Myocyte (in vitro differentiated cells): ENCODE measurements at regions not wholly inside any gene's neighbourhood (a gene's known extent, or its start where the extent isn't known, plus 50 kb on each side); places are given as distances from the start of the nearest gene placed in this dataset.
"Not testable (repeated sequence)": the region's sequence is repeated elsewhere in the genome, so short reads cannot be mapped to it uniquely, and the experiment has no call there.

Experiments used
- DNase-seq: peaks from one replicate; pipeline ENCODE4 v3.0.0-alpha.2; 2012; ENCODE audit warnings: low read depth

DNA sequence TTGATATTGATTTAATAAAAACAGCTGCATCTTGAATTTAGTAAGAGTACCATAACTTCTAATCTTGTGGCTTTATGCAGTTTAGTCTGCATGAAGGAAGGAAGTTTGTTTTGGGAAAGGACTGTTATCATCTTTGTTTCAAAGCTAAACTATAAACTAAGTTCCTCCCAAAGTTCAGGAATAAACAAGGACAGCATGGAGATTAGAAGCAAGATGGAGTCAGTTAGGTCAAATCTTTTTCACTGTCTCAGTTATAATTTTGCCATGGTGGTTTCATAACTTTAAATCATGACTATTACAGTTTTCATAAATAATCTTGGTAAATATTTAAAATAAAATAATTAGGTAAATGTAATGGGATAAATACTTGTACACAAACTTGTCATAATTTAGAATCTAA is 189.9 kb upstream of the ETV3 start:
- not testable (repeated sequence) for DNase-seq

- DNase-seq: no peak
Measured at GRCh38 chr1:157326173-157326859, 188.1 kb upstream of the ETV3 start.

GRCh38 chr1:157325220-157325619 is 187.0 kb upstream of the ETV3 start:
- no peak for DNase-seq

- not testable (repeated sequence) for DNase-seq
Measured at GRCh38 chr1:157321972-157322371, 183.8 kb upstream of the ETV3 start.

GRCh38 chr1:157319567-157319966 is 181.4 kb upstream of the ETV3 start:
- DNase-seq: no peak

DNA sequence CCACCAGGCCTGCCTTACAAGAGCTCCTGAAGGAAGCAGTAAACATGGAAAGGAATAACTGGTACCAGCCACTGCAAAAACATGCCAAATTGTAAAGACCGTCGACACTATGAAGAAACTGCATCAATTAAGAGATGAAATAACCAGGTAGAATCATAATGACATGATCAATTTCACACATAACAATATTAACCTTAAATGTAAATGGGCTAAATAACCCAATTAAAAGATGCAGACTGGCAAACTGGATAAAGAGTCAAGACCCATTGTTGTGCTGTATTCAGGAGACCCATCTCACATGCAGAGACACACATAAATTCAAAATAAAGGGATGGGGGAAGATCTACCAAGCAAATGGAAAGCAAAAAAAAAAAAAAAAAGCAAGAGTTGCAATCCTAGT is 179.0 kb upstream of the ETV3 start:
- not testable (repeated sequence) for DNase-seq

DNA sequence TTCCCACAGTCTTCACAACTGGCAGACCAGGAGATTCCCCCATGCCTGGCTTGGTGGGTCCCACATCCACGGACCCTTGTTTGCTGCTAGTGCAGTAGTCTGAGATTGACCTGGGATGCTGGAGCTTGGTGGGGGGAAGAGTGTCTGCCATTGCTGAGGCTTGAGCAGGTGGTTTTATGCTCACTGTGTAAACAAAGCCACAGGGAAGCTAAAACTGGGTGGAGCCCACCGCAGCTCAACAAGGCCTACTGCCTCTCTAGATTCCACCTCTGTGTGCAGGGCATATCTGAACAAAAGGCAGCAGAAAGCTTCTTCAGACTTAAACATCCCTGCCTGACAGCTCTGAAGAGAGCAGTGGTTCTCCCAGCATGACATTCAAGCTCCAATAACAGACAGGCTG is 177.3 kb upstream of the ETV3 start:
- DNase-seq: no peak

DNA sequence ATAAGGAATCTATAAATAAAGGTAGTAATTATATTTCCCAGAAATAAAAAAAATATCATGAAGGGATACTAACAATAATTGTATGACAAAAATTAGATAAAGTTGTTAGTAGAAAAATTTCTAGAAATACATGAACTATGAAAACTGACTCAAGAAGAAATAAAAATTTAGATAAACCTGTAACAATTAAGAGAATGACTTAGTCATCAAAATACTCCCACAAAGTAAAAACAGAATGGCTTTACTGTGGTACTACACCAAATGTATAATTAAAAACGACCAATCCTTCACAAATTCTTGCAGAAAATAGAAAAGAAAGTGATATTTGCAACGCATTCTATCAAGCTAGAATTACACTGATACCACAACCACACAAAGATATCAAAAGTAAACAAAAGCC is 176.2 kb upstream of the ETV3 start:
- no peak for DNase-seq

DNA sequence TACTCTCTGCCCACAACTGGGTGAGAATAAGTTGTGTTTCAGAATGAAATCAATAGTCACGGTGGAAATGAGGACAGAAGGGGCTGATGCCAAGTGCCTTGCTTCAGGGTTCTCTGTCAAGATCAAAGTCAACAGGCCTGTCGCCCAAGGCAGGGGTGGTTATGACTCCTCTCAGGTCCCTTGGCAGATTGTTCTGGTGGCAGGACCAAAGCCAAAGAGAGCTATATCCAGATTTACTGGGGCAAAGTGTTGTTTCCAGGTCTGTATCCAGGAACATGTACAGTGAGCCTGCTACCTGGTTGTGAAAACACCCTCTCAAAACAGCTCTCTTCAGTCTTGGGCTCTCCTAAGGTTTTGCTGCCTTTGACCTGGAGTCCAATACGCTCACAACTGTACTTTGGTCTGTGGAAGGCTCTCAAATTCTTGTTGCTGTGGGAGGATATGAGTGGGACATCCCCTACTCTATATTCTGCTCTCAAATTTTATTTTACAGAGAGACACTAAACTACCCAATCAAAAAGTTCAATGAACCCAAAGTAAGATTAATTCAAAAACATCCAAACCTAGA is 175.1 kb upstream of the ETV3 start:
- DNase-seq: no peak

- DNase-seq: no peak
Measured at GRCh38 chr1:157312082-157312812, 174.1 kb upstream of the ETV3 start.

DNA sequence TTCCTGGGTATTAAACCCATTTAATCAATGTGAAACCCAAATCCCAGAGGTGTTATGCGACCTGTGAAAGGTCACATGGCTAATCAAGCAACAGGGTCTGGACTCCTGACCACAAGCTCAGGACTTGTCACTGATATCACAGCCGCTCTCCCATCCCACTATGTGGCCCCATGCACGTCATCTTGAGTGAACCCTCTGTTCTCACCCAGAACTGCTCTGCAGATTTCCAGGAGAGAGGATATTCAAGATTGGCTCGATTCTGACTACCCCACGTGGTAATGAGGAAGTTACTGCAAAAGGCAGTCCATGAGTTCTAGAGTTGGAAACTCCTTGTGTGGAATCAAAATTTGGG is 173.5 kb upstream of the ETV3 start:
- DNase-seq: no peak

DNA sequence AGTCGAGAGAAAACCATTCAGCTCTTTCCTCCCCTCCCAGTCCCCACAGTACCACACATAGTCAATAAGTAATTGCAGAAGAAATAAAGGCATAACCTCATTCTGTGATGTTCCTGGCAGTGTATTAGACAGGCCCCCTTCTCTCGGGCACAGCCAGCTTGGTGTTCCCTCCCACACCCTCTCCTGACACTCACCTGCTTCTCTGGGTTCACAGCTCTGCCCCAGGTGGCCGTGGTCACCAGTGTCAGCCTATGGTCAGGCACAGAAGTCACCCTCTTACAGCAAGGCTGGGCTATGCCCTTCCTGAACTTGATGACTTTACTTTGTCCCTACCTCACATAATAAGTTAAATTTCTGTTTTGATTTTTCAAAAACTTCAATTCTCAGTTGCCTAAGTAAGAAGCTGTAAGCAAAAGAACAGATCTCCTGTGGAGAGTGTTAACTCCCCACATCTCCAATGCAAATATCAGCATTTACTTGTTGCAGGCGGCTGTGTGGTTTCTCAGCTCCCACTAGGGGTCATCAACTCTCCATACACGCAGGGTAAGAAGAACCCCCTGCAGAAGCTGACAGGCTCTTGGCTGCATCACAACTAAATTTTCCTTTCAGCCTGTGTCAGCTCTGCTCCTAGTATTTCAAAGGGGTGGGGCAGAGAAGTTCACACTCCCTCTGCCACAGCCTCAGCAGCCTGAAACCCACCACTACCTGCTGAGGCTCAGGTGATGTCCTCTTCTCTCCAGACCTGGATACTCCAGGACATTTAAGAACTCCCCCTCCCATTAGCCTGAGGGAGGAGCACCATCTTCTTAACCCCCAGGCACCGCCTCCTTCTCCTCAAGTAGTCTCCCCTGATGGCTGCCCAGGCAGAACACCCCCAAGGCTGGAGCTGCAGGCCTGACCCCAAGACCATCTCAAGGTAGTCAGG is 172.9 kb upstream of the ETV3 start:
- DNase-seq: not testable (repeated sequence)

DNA sequence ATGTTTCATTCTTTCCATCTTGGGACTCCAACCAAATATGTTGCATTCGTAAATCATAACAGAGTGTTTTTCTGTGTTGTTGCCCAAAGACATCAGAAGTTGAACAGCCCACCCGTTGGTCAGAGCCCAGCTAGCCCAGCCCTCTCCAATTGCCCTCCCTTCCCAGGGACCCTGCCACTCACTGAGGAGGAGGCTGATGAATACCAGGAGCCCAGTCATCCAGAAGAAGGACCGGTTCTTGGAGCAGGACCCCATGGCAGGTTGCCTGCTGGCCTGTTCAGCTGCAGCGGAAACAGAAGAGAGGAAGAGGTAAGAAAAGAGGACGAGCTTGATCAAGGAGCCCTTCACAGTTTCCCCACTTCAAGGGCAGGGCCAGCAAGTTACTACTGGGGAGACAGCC is 172.2 kb upstream of the ETV3 start:
- no peak for DNase-seq

DNA sequence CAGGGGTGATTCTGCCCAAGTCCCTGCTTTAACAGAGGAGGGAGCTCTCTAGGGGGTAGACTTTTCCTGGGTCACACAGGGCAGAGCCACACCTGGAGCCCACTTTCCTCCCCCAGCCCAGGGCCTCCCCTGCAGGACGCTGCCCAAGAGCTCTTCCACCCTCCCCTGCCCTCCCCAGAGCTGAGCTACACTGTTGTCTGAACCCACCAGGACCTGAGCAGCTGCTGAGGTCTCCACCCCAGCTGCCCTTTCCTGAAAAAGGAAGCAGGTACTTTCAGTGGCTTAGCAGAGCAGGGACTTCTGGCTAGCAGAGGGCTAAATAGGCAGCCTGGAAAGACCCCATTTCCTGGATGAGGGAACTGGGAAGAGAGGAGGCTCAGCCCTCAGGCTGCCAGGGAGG is 169.3 kb upstream of the ETV3 start:
- no peak for DNase-seq

GRCh38 chr1:157306896-157307295 is 168.7 kb upstream of the ETV3 start:
- DNase-seq: no peak

DNA sequence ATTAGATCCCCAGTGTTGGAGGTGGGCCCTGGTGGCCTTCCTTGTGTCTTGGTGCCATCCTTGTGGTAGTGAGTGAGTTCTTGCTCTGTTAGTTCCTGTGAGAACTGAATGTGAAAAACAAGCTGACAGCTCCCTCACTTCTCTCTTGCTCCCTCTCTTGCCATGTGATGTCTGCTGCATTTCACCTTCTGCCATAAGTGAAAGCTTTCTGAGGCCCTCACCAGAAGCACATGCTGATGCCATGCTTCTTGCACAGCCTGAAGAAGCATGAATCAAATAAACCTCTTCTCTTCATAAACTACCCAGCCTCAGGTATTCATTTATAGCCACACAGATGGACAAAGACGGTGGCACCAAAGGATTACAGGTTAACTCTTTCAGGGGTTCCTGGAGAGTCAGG is 166.1 kb upstream of the ETV3 start:
- no peak for DNase-seq

GRCh38 chr1:157302724-157303123 is 164.5 kb upstream of the ETV3 start:
- DNase-seq: no peak

- DNase-seq: no peak
Measured at GRCh38 chr1:157302199-157302497, 164.0 kb upstream of the ETV3 start.

GRCh38 chr1:157301477-157302198 is 163.4 kb upstream of the ETV3 start:
- DNase-seq: no peak

DNA sequence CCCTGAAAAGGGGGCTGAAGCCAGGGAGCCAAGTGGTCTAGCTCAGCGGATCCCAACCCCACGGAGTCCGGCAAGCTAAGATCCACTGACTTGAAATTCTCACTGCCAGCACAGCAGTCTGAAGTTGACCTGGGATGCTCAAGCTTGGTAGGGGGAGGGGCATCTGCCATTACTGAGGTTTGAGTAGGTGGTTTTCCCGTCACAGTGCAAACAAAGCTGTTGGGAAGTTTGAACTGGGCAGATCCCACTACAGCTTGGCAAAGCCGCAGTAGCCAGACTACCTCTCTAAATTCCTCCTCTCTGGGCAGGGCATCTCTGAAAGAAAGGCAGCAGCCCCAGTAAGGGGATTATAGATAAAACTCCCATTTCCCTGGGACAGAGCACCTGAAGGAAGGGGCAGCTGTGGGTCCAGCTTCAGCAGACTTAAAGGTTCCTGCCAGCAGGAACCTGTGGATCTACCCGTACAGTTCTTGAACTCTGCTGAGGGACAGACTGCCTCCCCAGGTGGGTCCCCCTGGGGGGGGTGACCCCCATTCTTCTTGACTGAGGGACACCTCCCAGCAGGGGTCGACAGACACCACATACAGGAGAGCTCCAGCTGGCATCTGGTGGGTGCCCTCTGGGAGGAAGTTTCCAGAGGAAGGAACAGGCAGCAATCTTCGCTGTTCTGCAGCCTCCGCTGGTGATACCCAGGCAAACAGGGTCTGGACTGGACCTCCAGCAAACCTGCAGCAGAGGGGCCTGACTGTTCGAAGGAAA is 156.4 kb upstream of the ETV3 start:
- not testable (repeated sequence) for DNase-seq
